ENCODE measurements at regions not wholly inside any gene's neighbourhood (a gene's known extent, or its start where the extent isn't known, plus 50 kb on each side); places are given as distances from the start of the nearest gene placed in this dataset.
A peak's percentile ranks its signal among the peaks of the same experiment; 100 is the strongest.

GRCh38 chr6:43924222-43924702 is 154.3 kb downstream of the VEGFA start (continued):
- no peak for TF ChIP-seq REST (IDR thresholded peaks at IDR 0.05; ENCODE audit: borderline replicate concordance)
- TF ChIP-seq REST (CRISPR knock-in tag; IDR thresholded peaks at IDR 0.05; ENCODE audit: low read depth), result 0 out of 2 replicates have a peak, but pooled peaks have one; percentile 32
- no peak for TF ChIP-seq BRF1 (IDR thresholded peaks at IDR 0.05; ENCODE audit: borderline replicate concordance, extremely low read depth, insufficient read length)
- TF ChIP-seq ATF3 (IDR thresholded peaks at IDR 0.05), result no peak
- no peak for TF ChIP-seq ATF3 (CRISPR knock-in tag; conservative IDR thresholded peaks at IDR 0.05)
- TF ChIP-seq RFX5 (IDR thresholded peaks at IDR 0.05; ENCODE audit: low read depth, low read length), result no peak
- TF ChIP-seq, protein P1, sequence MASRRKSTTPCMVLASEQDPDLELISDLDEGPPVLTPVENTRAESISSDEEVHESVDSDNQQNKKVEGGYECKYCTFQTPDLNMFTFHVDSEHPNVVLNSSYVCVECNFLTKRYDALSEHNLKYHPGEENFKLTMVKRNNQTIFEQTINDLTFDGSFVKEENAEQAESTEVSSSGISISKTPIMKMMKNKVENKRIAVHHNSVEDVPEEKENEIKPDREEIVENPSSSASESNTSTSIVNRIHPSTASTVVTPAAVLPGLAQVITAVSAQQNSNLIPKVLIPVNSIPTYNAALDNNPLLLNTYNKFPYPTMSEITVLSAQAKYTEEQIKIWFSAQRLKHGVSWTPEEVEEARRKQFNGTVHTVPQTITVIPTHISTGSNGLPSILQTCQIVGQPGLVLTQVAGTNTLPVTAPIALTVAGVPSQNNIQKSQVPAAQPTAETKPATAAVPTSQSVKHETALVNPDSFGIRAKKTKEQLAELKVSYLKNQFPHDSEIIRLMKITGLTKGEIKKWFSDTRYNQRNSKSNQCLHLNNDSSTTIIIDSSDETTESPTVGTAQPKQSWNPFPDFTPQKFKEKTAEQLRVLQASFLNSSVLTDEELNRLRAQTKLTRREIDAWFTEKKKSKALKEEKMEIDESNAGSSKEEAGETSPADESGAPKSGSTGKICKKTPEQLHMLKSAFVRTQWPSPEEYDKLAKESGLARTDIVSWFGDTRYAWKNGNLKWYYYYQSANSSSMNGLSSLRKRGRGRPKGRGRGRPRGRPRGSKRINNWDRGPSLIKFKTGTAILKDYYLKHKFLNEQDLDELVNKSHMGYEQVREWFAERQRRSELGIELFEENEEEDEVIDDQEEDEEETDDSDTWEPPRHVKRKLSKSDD (conservative IDR thresholded peaks at IDR 0.05; ENCODE audit: low read length), result no peak
- TF ChIP-seq PCBP1 (IDR thresholded peaks at IDR 0.05; ENCODE audit: low read depth, low read length, poor library complexity, severe bottlenecking), result no peak
- TF ChIP-seq, protein P2, sequence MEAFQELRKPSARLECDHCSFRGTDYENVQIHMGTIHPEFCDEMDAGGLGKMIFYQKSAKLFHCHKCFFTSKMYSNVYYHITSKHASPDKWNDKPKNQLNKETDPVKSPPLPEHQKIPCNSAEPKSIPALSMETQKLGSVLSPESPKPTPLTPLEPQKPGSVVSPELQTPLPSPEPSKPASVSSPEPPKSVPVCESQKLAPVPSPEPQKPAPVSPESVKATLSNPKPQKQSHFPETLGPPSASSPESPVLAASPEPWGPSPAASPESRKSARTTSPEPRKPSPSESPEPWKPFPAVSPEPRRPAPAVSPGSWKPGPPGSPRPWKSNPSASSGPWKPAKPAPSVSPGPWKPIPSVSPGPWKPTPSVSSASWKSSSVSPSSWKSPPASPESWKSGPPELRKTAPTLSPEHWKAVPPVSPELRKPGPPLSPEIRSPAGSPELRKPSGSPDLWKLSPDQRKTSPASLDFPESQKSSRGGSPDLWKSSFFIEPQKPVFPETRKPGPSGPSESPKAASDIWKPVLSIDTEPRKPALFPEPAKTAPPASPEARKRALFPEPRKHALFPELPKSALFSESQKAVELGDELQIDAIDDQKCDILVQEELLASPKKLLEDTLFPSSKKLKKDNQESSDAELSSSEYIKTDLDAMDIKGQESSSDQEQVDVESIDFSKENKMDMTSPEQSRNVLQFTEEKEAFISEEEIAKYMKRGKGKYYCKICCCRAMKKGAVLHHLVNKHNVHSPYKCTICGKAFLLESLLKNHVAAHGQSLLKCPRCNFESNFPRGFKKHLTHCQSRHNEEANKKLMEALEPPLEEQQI (IDR thresholded peaks at IDR 0.05), result no peak
- no peak for TF ChIP-seq PHF21A (IDR thresholded peaks at IDR 0.05; ENCODE audit: borderline replicate concordance, low read depth)
- TF ChIP-seq, protein P3, sequence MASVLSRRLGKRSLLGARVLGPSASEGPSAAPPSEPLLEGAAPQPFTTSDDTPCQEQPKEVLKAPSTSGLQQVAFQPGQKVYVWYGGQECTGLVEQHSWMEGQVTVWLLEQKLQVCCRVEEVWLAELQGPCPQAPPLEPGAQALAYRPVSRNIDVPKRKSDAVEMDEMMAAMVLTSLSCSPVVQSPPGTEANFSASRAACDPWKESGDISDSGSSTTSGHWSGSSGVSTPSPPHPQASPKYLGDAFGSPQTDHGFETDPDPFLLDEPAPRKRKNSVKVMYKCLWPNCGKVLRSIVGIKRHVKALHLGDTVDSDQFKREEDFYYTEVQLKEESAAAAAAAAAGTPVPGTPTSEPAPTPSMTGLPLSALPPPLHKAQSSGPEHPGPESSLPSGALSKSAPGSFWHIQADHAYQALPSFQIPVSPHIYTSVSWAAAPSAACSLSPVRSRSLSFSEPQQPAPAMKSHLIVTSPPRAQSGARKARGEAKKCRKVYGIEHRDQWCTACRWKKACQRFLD (CRISPR knock-in tag; IDR thresholded peaks at IDR 0.05), result 0 out of 2 replicates have a peak, but pooled peaks have one; percentile 17
- no peak for TF ChIP-seq ZBTB8A (IDR thresholded peaks at IDR 0.05; ENCODE audit: partially characterized antibody)

Data from K562 (cell line).